ENCODE measurements at regions not wholly inside any gene's neighbourhood (a gene's known extent, or its start where the extent isn't known, plus 50 kb on each side); places are given as distances from the start of the nearest gene placed in this dataset.

DNA sequence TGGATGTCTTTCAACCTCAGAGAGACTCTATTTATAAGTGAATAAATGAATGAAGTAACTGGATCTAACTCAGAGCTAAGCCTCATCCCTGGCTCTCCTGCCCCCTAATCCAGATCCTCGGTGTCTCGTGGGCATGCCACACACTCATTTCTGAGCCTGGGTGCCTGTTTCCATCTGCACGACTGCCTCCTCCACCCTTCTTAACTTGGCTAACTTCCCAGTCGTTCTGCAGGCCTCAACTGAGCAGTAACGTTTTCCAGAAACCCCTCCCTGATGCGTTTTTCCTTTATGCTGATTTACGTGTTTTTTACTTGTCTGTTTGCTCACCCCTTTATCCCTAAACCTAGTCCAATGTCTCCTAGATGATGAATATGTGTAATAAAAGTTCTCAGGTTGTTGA, 186.9 kb upstream of the HS3ST1 start:
- no peak overlapping the region for H3K27ac ChIP-seq
- no peak for DNase-seq
- no peaks in the 10 kb centered on the region for H3K36me3 ChIP-seq
- ATAC-seq, result no peak
- TF ChIP-seq, protein P1, sequence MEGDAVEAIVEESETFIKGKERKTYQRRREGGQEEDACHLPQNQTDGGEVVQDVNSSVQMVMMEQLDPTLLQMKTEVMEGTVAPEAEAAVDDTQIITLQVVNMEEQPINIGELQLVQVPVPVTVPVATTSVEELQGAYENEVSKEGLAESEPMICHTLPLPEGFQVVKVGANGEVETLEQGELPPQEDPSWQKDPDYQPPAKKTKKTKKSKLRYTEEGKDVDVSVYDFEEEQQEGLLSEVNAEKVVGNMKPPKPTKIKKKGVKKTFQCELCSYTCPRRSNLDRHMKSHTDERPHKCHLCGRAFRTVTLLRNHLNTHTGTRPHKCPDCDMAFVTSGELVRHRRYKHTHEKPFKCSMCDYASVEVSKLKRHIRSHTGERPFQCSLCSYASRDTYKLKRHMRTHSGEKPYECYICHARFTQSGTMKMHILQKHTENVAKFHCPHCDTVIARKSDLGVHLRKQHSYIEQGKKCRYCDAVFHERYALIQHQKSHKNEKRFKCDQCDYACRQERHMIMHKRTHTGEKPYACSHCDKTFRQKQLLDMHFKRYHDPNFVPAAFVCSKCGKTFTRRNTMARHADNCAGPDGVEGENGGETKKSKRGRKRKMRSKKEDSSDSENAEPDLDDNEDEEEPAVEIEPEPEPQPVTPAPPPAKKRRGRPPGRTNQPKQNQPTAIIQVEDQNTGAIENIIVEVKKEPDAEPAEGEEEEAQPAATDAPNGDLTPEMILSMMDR (IDR thresholded peaks at IDR 0.05), result no peak
- H3K4me1 ChIP-seq, result no peaks in the 10 kb centered on the region
- no peaks in the 10 kb centered on the region for H3K9me3 ChIP-seq
- no peaks in the 10 kb centered on the region for H3K27me3 ChIP-seq
- intact Hi-C loops (cut with DNase I), result no loop called here
- no peak overlapping the region for H3K4me3 ChIP-seq

DNA sequence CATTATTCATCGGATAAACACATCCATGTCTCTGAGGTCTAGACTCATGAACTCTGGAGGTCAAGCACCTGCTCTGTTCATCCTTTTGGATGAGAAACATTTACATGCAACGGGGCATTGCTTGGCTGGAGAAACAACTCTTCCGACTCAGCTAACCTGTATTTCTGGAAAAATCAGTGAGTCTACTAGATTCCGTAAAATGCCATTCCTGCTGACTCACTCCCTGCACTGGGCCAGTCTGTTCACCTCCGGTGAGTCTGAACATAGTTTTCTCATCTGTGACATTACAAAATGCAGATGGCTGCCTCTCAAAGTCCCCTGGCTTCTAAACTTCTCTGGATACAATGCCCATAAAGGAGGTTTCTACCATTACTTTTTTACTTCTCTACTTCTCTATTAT, 185.7 kb upstream of the HS3ST1 start:
- no peak overlapping the region for H3K27ac ChIP-seq
- ATAC-seq, result peak; percentile 60
- H3K36me3 ChIP-seq, result no peaks in the 10 kb centered on the region
- no peaks in the 10 kb centered on the region for H3K9me3 ChIP-seq
- TF ChIP-seq, protein P1 (IDR thresholded peaks at IDR 0.05), result no peak
- intact Hi-C loops (cut with DNase I), result no loop called here
- no peaks in the 10 kb centered on the region for H3K4me1 ChIP-seq
- no peaks in the 10 kb centered on the region for H3K27me3 ChIP-seq
- no peak for DNase-seq
- H3K4me3 ChIP-seq, result no peak overlapping the region

DNA sequence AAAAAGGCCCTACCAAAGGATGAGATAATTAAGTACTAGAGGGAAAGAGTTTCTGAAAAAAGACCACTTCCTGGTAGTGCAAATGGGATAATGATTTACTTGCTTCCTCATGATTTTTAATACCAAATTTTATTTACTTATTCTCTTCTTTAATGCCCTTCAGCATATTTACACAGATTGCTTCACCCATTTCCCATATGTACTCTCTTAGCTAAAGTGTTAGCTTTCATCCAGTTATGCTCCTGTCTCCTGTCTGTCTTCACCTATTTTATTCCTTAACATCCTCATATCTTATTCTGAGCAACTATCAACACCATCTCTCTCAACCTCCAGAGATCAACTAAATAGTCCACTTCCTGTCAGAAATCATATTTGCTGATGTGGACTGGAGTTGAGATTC, 183.2 kb upstream of the HS3ST1 start:
- Histone ChIP-seq H3K4me3 (no peak overlapping the region), H3K9me3 (no peaks in the 10 kb centered on the region), H3K27ac (no peak overlapping the region), H3K4me1 (no peaks in the 10 kb centered on the region), H3K36me3 (no peaks in the 10 kb centered on the region), H3K27me3 (no peaks in the 10 kb centered on the region)
- ATAC-seq (no peak), DNase-seq (no peak)
- TF ChIP-seq, protein P1 (IDR thresholded peaks at IDR 0.05), result no peak
- intact Hi-C loops (cut with DNase I), result no loop called here

DNA sequence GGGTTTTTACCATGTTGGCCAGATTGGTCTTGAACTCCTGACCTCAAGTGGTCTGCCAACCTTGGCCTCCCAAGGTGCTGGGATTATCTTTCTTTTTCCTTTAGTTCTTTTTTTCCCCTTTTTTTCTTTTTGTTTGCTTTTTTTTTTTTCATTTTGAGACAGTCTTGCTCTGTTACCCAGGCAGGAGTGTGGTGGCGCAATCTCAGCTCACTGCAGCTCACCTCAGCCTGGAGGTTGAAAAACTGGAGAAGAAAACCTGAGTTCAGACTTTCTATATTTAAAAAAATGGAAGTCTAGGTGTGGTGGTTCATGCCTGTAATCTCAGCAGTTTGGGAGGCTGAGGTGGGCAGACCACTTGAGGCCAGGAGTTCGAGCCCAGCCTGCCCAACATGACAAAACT, 181.1 kb upstream of the HS3ST1 start:
- H3K27me3 ChIP-seq, result no peaks in the 10 kb centered on the region
- TF ChIP-seq, protein P1 (IDR thresholded peaks at IDR 0.05), result no peak
- no peak overlapping the region for H3K27ac ChIP-seq

DNA sequence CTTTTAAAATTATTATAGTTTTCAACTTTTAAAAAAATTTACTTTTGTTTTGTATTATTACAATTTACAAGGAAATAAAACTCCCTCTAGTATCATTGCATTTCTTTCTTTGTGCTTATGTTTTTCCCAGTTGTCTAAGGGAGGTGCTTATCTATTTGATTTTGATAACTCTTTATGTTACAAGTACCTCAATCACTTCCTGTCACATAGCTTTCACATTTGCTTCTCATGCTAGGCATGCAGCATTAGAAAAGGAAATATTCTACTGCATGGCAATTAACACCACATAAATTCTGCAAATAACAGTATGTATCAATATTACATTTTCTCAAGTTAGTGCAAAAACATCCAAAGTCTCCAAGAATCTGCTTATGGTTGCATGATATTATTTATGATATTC, 180.3 kb upstream of the HS3ST1 start:
- ATAC-seq, result no peak
- no peaks in the 10 kb centered on the region for H3K27me3 ChIP-seq
- no peaks in the 10 kb centered on the region for H3K9me3 ChIP-seq
- no peaks in the 10 kb centered on the region for H3K4me1 ChIP-seq
- no peak overlapping the region for H3K27ac ChIP-seq
- H3K4me3 ChIP-seq, result no peak overlapping the region
- TF ChIP-seq, protein P1 (IDR thresholded peaks at IDR 0.05), result no peak
- intact Hi-C loops (cut with DNase I), result no loop called here
- no peaks in the 10 kb centered on the region for H3K36me3 ChIP-seq
- no peak for DNase-seq

More for the DNA sequence above, 181.1 kb upstream of the HS3ST1 start:
- no peak overlapping the region for H3K4me3 ChIP-seq
- H3K36me3 ChIP-seq, result no peaks in the 10 kb centered on the region
- no peaks in the 10 kb centered on the region for H3K9me3 ChIP-seq
- DNase-seq (no peak), ATAC-seq (no peak)
- intact Hi-C loops (cut with DNase I), result no loop called here
- no peaks in the 10 kb centered on the region for H3K4me1 ChIP-seq

DNA sequence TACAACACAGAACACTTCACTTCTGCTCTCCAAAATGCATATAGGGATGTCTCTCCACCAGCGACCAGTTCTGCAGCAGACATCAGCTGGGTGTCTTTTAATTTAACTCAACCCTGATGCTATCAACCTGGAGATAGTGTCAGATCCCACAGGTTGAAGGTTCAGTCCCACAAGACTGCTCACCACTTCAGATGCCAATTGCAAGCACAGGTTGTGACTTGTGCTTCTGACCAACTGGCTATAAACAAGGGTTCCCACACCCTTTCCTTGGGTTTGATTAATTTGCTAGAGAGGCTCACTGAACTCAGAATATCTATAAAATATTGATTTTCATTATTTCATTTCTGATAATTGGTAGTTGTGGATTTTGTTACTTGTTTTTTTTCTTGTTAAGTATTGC, 177.4 kb upstream of the HS3ST1 start:
- TF ChIP-seq, protein P1 (IDR thresholded peaks at IDR 0.05), result no peak
- H3K9me3 ChIP-seq, result no peaks in the 10 kb centered on the region
- no peak overlapping the region for H3K27ac ChIP-seq
- no peak for ATAC-seq
- H3K36me3 ChIP-seq, result no peaks in the 10 kb centered on the region
- no peak overlapping the region for H3K4me3 ChIP-seq
- intact Hi-C loops (cut with DNase I), result no loop called here
- H3K4me1 ChIP-seq, result no peaks in the 10 kb centered on the region
- H3K27me3 ChIP-seq, result no peaks in the 10 kb centered on the region
- DNase-seq, result no peak

All from upper lobe of right lung (tissue), 1 donor.